HG03045 (cell line): ENCODE measurements at regions not wholly inside any gene's neighbourhood (a gene's known extent, or its start where the extent isn't known, plus 50 kb on each side); places are given as distances from the start of the nearest gene placed in this dataset.
A peak's percentile ranks its signal among the peaks of the same experiment; 100 is the strongest.
"Not testable (repeated sequence)": the region's sequence is repeated elsewhere in the genome, so short reads cannot be mapped to it uniquely, and the experiment has no call there.

Experiments
- ATAC-seq: cut with Tn5 transposase; IDR thresholded peaks from one replicate; pipeline ENCODE4 v1.9.1; 2021; ENCODE audit warnings: mild to moderate bottlenecking, moderate library complexity; ENCODE audit not compliant: unreplicated experiment

- ATAC-seq = not testable (repeated sequence)
Observed at GRCh38 chr6:137279279-137279678, 60.1 kb upstream of the IFNGR1 start.

DNA sequence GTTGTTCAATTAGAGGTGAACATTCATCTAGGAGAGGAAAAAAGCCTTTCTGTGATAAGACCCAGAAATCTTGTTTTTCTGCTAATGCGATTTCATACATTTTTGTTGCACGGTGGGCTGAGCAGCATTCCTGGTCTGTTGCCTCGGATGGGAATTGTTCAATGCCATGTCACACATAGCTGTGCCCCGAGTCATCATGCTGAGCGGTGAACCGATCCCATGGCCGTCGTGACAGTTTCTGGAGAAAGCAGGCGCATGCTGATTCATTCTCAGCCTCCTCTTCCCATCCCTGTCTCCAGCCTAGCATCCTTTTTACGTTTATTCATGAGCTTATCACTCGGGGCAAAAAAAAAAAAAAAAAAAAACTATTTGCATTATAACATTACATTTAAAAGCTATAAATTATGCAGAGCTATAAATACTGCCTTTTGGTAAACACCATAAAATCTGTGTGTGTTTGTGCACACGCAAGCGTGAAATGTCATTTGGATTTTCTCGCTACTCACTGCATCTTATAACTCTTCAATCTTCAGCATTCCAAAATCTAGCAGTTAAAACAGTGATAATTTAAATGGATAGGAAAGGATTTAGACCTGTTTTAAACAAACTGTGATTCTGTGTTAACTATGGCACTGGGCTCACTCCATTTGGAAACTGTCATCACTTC is 58.9 kb upstream of the IFNGR1 start:
- ATAC-seq = no peak

GRCh38 chr6:137272403-137272802 is 53.2 kb upstream of the IFNGR1 start:
- no peak for ATAC-seq

DNA sequence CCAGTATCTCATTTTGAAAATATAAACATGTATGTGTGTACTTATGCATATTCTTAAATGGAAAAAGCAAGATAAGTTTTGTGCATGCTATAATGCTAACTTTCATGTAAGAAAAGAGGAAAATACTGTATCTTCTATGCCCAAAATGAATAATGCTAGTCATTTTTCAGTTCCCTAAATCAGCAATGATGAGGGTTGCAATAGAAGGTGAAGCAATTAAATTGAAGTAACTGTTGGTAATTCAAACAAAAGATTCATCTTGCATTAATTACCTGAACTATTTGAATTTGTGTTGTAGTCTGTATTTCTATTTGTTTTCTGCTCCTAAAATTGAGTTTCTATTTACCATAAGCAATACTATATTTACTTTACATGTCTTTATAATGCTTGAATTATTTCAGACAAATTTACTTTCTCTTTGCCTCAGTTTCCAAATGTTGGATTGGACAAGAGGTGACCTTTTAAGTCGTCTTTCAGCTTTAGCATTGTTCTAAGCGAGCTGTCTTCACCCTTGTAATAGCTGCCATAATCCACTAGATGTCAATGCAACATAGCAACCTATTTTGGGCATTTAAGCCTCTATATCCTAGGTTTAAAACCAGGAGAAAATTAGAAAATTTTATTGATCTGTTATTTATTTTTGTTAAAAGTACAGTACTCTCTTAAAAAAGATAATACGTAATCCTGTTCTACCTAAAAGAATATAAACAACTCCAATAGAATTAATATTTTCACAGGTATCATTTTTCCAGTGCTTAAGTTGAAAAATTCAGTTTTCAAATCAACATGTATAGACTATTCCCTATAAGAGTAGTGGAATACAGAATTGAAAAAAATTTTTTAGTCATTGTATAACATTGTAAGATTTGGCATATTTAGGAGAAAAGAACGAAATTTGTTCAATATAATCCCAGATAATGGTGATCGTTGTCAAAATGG is 52.3 kb upstream of the IFNGR1 start:
- ATAC-seq = peak; percentile 60

DNA sequence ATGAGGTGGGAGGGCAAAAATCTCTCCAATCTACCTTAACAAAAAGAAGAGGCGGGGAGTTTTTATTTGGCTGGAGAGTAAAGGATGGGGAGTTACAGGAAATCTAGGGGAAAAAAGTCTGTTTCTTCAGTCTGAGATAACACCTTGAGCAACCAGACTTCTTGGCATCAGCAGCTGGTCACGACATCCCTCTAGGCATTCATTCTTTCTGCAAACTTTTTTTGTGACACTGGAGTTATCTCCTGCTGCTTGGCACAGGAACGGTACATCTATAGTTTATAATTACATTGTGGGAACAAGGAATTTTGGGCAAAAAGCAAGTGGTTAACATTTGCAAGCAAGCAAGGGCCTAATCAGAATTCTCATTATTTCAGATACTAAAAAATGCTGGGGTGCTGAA is 50.6 kb upstream of the IFNGR1 start:
- ATAC-seq = no peak

- no peak for ATAC-seq
Observed at GRCh38 chr6:137269347-137269746, 50.2 kb upstream of the IFNGR1 start.
